Nephron (organoid): ENCODE measurements at regions not wholly inside any gene's neighbourhood (a gene's known extent, or its start where the extent isn't known, plus 50 kb on each side); places are given as distances from the start of the nearest gene placed in this dataset.
A peak's percentile ranks its signal among the peaks of the same experiment; 100 is the strongest.

Experiments
- H3K27ac Mint-ChIP-seq, 3 experiments: 2 replicates each; pipeline ENCODE4 v1.8.0; 2020; ENCODE audit warnings: mixed read lengths in 3 of 3, mild to moderate bottlenecking in 2 of 3, moderate library complexity in 1 of 3
- H3K27me3 Mint-ChIP-seq: 2 replicates; pipeline ENCODE4 v1.8.0; 2021; ENCODE audit warnings: low read depth, mild to moderate bottlenecking, moderate library complexity, mixed read lengths
- H3K36me3 Mint-ChIP-seq: 2 replicates; pipeline ENCODE4 v1.8.0; 2020; ENCODE audit warnings: low read depth, mixed read lengths
- H3K4me1 Mint-ChIP-seq: 2 replicates; pipeline ENCODE4 v1.8.0; 2020; ENCODE audit warnings: mixed read lengths
- H3K4me3 Mint-ChIP-seq, 3 experiments: 2 replicates each; pipeline ENCODE4 v1.8.0; 2020; ENCODE audit warnings: mild to moderate bottlenecking in 3 of 3, mixed read lengths in 3 of 3, moderate library complexity in 2 of 3
- H3K9me3 Mint-ChIP-seq: 2 replicates; pipeline ENCODE4 v1.8.0; 2020; ENCODE audit warnings: mixed read lengths
- TF ChIP-seq, protein P1 (sequence below), 3 experiments: fragments of 200-600 bp; sonication (generic); IDR thresholded peaks; one replicate each; pipeline ENCODE4 v1.5.0; 2021; ENCODE audit warnings: antibody characterized with exemption in 3 of 3; ENCODE audit not compliant: unreplicated experiment in 3 of 3

DNA sequence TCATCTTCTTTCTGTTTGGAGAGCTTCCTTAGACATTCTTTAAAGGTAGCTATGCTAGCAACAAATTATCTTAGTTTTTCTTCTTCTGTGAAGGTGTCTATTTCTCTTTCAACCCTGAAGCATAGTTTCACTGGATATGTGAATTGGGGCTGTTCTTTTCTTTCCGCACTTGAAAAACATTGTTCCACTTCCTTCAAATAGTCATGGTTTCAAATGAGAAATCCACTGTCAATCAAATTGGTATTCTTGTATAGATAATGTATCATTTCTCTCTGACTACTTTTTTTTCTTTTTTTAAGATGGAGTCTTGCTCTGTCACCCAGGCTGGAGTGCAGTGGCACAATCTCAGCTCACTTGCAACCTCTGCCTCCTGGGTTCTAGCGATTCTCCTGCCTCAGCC is 254.0 kb downstream of the ANAPC1 start:
- peaks cover 8% of the 10 kb centered on the region for H3K4me1 Mint-ChIP-seq
- no peak overlapping the region for H3K27ac Mint-ChIP-seq
- peaks cover 4% of the 10 kb centered on the region for H3K27me3 Mint-ChIP-seq
- H3K9me3 Mint-ChIP-seq = peaks cover 30% of the 10 kb centered on the region
- H3K4me3 Mint-ChIP-seq = no peak overlapping the region
- H3K36me3 Mint-ChIP-seq = peaks cover 23% of the 10 kb centered on the region
- TF ChIP-seq, protein P1, sequence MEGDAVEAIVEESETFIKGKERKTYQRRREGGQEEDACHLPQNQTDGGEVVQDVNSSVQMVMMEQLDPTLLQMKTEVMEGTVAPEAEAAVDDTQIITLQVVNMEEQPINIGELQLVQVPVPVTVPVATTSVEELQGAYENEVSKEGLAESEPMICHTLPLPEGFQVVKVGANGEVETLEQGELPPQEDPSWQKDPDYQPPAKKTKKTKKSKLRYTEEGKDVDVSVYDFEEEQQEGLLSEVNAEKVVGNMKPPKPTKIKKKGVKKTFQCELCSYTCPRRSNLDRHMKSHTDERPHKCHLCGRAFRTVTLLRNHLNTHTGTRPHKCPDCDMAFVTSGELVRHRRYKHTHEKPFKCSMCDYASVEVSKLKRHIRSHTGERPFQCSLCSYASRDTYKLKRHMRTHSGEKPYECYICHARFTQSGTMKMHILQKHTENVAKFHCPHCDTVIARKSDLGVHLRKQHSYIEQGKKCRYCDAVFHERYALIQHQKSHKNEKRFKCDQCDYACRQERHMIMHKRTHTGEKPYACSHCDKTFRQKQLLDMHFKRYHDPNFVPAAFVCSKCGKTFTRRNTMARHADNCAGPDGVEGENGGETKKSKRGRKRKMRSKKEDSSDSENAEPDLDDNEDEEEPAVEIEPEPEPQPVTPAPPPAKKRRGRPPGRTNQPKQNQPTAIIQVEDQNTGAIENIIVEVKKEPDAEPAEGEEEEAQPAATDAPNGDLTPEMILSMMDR (IDR thresholded peaks at IDR 0.05; ENCODE audit: unreplicated experiment in 3 of 3) = no peak

DNA sequence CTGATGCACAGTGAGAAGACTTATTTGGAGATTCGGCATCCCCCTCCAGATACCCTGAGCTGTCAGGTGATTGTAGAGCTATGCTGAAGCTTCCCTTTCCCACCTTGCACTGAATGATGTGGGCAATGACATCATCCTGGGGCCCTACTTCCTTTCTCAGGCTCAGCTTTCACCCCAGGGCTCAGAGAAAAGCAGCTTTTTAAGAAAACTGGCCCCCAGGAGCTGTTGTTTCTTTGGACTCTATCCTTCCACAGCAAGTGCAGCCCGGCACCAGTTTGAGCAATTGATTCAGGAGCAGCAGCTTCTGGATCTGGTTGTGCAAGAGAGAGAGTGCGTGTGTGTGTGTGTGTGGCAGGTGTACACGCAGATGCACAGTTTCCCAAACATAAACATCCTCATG is 251.3 kb downstream of the ANAPC1 start:
- Mint-ChIP-seq H3K27ac (peak overlapping the region in 1 of 3 experiments; percentile 36), H3K27me3 (peaks cover 4% of the 10 kb centered on the region), H3K36me3 (peaks cover 14% of the 10 kb centered on the region), H3K4me3 (no peak overlapping the region), H3K9me3 (peaks cover 34% of the 10 kb centered on the region), H3K4me1 (peaks cover 7% of the 10 kb centered on the region)
- TF ChIP-seq, protein P1 (IDR thresholded peaks at IDR 0.05; ENCODE audit: unreplicated experiment in 3 of 3) = no peak

DNA sequence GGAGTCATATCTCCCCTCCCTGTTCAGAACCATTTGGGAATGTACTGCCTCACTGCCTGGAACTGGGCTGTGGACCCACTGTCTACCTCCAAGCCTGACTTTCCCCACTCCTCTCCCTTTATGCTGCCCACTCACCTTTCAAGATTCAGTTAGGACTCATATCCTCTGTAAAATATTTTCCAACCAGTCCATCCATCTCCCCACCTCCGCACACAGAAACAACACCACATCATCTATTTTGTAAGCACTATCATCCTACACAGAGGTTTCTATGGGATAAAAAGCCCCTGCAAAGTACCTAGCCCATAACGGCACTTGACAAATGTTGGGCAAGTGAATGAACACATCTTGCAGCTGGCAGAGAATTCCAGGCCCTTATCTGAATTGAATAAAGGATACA is 250.8 kb downstream of the ANAPC1 start:
- Mint-ChIP-seq H3K36me3 (peaks cover 11% of the 10 kb centered on the region), H3K4me3 (no peak overlapping the region), H3K9me3 (peaks cover 31% of the 10 kb centered on the region), H3K27ac (peak overlapping the region; percentile 8 to 36 (median 29)), H3K27me3 (peaks cover 4% of the 10 kb centered on the region), H3K4me1 (peaks cover 7% of the 10 kb centered on the region)
- TF ChIP-seq, protein P1 (IDR thresholded peaks at IDR 0.05; ENCODE audit: unreplicated experiment in 3 of 3) = no peak

DNA sequence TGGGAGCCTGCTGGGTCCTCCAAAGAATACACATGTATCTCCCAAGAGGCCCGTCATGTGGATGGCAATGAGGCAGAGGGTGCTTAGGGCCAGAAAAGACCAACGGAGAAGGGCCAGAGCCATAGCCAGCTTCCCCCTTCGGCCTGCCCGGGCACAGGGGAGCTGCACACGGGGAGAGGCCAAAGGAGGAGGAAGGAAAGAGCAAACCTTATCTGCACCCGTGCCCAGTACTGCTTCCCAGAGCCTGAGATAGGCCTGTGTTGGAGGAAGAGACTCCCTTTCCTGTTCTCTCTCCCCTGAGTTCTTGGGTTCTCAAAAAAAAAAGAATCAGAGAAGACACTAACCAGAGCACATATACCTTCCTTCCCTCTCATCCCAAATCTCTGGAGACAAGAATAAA is 250.3 kb downstream of the ANAPC1 start:
- Mint-ChIP-seq H3K9me3 (peaks cover 29% of the 10 kb centered on the region), H3K4me1 (peaks cover 7% of the 10 kb centered on the region), H3K36me3 (peaks cover 9% of the 10 kb centered on the region), H3K4me3 (no peak overlapping the region), H3K27ac (peak overlapping the region in 1 of 3 experiments; percentile 36), H3K27me3 (peaks cover 4% of the 10 kb centered on the region)
- TF ChIP-seq, protein P1 (IDR thresholded peaks at IDR 0.05; ENCODE audit: unreplicated experiment in 3 of 3) = no peak

DNA sequence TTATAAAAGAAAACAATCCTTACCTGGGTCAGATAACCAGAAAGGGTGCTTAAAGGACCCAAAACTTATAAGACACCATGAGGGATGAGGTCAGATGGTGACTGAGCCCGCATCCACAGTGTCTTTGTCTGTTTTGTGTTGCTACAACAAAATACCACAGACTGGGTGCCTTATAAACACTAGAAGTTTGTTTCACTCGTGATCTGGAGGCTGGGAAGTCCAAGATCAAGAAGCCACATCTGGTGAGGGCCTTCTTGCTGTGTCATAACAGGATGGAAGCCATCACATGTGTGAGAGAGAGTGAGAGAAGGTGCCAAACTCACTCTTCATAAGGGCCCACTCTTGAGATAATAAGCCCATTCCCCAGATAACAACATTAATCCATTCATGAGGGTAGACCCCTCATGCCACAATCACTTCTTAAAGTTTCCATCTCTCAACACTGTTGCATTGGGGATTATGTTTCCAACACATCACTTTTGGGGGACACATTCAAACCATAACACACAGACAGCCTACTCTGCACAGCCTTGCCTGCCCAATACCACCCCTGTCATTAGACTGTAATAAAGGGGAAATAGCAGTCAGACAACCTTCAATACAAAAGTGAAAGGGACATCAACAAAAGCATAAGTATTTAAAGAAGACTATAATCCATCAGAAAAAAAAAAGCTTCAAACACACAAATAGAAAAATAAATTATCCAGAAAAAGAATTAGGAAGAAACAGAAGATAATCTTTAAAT is 249.8 kb downstream of the ANAPC1 start:
- Mint-ChIP-seq H3K4me1 (peaks cover 7% of the 10 kb centered on the region), H3K9me3 (peaks cover 28% of the 10 kb centered on the region), H3K4me3 (no peak overlapping the region), H3K27ac (no peak overlapping the region), H3K36me3 (peaks cover 4% of the 10 kb centered on the region), H3K27me3 (peaks cover 4% of the 10 kb centered on the region)
- TF ChIP-seq, protein P1 (IDR thresholded peaks at IDR 0.05; ENCODE audit: unreplicated experiment in 3 of 3) = no peak

DNA sequence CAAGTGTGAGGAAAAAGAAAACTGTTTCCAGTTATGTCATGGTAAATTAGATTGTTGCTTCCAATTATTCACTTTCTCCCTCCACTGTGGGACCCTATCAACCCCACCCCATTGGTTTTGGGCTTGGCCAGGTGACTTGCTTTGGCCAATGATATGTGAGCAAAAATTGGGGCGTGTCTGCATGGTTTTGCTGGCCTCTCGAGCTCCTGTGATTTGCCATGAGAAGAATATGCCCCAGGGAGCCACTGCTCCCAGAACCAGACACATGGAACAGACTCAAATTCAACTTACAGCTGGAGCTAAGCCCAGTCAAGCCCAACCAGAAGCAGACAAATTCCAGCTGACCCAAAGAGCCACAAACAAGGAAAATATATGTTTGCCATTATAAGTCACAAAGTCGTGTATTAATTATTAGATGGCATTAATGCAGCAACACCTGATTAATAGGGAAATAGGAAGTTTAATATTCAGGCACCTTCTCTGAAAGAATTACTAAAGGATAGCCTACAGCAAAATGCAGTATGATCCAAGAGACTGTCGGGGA is 248.9 kb downstream of the ANAPC1 start:
- peaks cover 4% of the 10 kb centered on the region for H3K27me3 Mint-ChIP-seq
- peaks cover 4% of the 10 kb centered on the region for H3K36me3 Mint-ChIP-seq
- peaks cover 28% of the 10 kb centered on the region for H3K9me3 Mint-ChIP-seq
- TF ChIP-seq, protein P1 (IDR thresholded peaks at IDR 0.05; ENCODE audit: unreplicated experiment in 3 of 3) = no peak
- H3K27ac Mint-ChIP-seq = no peak overlapping the region
- peaks cover 7% of the 10 kb centered on the region for H3K4me1 Mint-ChIP-seq
- H3K4me3 Mint-ChIP-seq = no peak overlapping the region
